Neural crest cell (in vitro differentiated cells): ENCODE measurements at regions not wholly inside any gene's neighbourhood (a gene's known extent, or its start where the extent isn't known, plus 50 kb on each side); places are given as distances from the start of the nearest gene placed in this dataset.

Experiments used
- DNase-seq: peaks from one replicate; pipeline ENCODE4 v3.0.0; 2021; ENCODE audit warnings: low read depth, mixed read lengths, low spot score
- H3K27ac Mint-ChIP-seq: one replicate; pipeline ENCODE4 v1.8.0; 2021; ENCODE audit warnings: mild to moderate bottlenecking, mixed read lengths; ENCODE audit not compliant: unreplicated experiment
- H3K27me3 Mint-ChIP-seq: 2 replicates; pipeline ENCODE4 v1.8.0; 2021; ENCODE audit warnings: low read depth, mild to moderate bottlenecking, mixed read lengths
- H3K36me3 Mint-ChIP-seq: 2 replicates; pipeline ENCODE4 v1.8.0; 2021; ENCODE audit warnings: low read depth, mild to moderate bottlenecking, mixed read lengths
- H3K4me1 Mint-ChIP-seq: 2 replicates; pipeline ENCODE4 v1.8.0; 2021; ENCODE audit warnings: mixed read lengths
- H3K4me3 Mint-ChIP-seq: one replicate; pipeline ENCODE4 v1.8.0; 2021; ENCODE audit warnings: mild to moderate bottlenecking, mixed read lengths
- H3K9me3 Mint-ChIP-seq: 2 replicates; pipeline ENCODE4 v1.8.0; 2021; ENCODE audit warnings: mixed read lengths
- TF ChIP-seq, protein P1 (sequence below): fragments of 200-600 bp; sonication (generic); conservative IDR thresholded peaks from 2 replicates; pipeline ENCODE4 v1.5.0; 2021; ENCODE audit warnings: antibody characterized with exemption, mild to moderate bottlenecking

DNA sequence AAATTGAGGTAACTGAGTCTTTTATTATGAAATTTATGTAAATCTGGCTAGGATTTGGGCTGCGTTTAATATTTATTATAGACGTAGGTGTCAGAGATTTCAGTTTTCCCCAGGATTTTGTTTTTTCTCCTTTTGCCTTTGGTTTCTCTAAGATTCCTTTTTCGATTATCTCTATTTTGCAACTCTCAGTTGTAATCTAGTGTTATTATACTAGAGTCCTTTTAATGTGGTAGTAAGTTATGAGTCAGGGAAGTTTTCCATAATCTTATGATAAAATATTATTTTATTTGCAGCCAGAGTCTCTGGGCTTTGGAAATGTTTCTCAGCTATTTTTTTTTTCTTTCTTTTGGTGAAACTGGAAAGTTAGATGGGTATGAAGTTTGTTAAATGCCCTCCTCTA lies 1043.8 kb downstream of the PLA2G4A start:
- Mint-ChIP-seq H3K9me3 (no peaks in the 10 kb centered on the region), H3K4me3 (no peak overlapping the region), H3K4me1 (no peaks in the 10 kb centered on the region), H3K36me3 (no peaks in the 10 kb centered on the region), H3K27me3 (no peaks in the 10 kb centered on the region), H3K27ac (no peak overlapping the region)
- TF ChIP-seq, protein P1, sequence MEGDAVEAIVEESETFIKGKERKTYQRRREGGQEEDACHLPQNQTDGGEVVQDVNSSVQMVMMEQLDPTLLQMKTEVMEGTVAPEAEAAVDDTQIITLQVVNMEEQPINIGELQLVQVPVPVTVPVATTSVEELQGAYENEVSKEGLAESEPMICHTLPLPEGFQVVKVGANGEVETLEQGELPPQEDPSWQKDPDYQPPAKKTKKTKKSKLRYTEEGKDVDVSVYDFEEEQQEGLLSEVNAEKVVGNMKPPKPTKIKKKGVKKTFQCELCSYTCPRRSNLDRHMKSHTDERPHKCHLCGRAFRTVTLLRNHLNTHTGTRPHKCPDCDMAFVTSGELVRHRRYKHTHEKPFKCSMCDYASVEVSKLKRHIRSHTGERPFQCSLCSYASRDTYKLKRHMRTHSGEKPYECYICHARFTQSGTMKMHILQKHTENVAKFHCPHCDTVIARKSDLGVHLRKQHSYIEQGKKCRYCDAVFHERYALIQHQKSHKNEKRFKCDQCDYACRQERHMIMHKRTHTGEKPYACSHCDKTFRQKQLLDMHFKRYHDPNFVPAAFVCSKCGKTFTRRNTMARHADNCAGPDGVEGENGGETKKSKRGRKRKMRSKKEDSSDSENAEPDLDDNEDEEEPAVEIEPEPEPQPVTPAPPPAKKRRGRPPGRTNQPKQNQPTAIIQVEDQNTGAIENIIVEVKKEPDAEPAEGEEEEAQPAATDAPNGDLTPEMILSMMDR = no peak
- no peak for DNase-seq

DNA sequence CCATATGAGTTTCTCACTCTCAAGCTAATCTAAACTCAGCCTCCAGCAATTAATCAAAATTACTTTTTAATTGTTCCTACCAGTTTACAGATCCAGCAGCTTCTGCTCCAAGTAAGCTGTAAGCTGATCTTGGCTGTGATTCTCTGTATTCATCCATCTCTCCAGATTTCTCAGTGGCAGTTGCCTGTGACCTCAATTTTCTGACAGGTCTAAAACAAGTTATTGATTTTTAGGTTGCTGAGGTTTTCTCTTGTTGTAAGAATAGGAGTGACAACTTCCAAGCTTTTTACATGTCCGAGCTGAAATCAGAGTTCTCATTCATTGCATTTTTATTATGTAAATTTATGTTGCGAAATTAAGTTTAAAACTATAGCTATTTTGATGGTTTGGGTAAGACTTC lies 1044.4 kb downstream of the PLA2G4A start:
- Mint-ChIP-seq H3K27me3 (no peaks in the 10 kb centered on the region), H3K36me3 (no peaks in the 10 kb centered on the region), H3K4me3 (no peak overlapping the region), H3K9me3 (no peaks in the 10 kb centered on the region), H3K27ac (no peak overlapping the region), H3K4me1 (no peaks in the 10 kb centered on the region)
- TF ChIP-seq, protein P1 = no peak
- DNase-seq = no peak

DNA sequence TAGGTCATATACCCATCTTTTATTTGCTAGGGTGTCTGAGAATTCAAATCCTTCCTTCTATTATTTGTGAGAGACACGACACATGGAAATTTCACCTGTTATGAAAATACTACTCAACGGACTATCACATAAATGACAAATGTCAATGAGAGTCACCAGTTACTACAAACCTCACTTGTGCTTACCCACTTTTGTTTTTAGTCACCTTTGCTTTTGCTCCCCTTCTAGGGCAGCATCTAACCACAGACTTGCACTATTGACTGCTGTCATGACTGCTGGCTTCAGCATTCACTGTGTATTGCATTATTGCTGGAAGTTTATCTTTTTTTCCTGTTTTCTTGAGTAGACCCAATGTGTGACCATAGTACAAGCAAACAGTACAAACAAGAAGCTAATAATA lies 1048.0 kb downstream of the PLA2G4A start:
- H3K4me1 Mint-ChIP-seq = peaks cover 5% of the 10 kb centered on the region
- no peak for DNase-seq
- H3K27me3 Mint-ChIP-seq = no peaks in the 10 kb centered on the region
- TF ChIP-seq, protein P1 = no peak
- no peak overlapping the region for H3K27ac Mint-ChIP-seq
- no peaks in the 10 kb centered on the region for H3K9me3 Mint-ChIP-seq
- H3K36me3 Mint-ChIP-seq = no peaks in the 10 kb centered on the region
- no peak overlapping the region for H3K4me3 Mint-ChIP-seq

DNA sequence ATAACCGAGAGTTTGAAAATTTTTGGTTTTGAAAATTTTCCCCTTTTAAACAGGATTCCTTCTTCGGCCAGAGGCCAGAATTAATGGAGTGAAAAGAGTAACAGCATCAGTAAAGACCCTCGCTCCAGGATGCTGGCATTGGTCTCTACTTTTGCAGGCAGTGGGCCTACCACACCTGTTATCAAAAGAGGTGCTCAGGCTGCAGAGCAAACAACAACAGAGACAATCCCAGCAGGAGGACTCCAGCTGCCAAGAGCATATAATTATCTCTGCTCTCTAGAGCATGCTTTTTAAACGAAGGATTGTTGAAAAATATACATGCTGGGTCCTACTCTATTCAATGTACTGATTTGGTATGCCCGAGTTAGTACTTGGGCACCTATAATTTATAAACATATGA lies 1048.5 kb downstream of the PLA2G4A start:
- Mint-ChIP-seq H3K27ac (no peak overlapping the region), H3K27me3 (no peaks in the 10 kb centered on the region), H3K4me3 (no peak overlapping the region), H3K9me3 (no peaks in the 10 kb centered on the region), H3K36me3 (no peaks in the 10 kb centered on the region), H3K4me1 (peaks cover 5% of the 10 kb centered on the region)
- TF ChIP-seq, protein P1 = no peak
- no peak for DNase-seq

DNA sequence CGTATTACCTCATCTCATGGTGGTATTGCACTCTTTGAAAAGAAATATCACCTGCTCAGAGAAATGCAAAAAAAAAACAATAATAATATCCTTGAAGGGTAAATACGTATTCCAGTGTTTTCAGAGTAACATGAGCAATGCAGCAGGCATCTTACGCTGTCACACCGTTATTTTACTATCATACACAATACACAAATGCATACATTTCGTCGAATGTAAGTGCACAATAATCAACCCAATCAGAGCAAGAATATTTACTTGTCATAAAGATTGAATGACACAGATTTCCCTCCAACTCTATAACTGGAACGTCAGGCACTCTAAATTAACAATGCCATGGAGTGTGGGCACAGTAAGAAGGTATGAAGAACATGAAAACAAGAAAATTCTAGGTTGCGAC lies 1050.1 kb downstream of the PLA2G4A start:
- TF ChIP-seq, protein P1 = no peak
- Mint-ChIP-seq H3K27ac (no peak overlapping the region), H3K4me3 (no peak overlapping the region), H3K36me3 (no peaks in the 10 kb centered on the region), H3K9me3 (no peaks in the 10 kb centered on the region), H3K4me1 (peaks cover 5% of the 10 kb centered on the region), H3K27me3 (no peaks in the 10 kb centered on the region)
- no peak for DNase-seq

DNA sequence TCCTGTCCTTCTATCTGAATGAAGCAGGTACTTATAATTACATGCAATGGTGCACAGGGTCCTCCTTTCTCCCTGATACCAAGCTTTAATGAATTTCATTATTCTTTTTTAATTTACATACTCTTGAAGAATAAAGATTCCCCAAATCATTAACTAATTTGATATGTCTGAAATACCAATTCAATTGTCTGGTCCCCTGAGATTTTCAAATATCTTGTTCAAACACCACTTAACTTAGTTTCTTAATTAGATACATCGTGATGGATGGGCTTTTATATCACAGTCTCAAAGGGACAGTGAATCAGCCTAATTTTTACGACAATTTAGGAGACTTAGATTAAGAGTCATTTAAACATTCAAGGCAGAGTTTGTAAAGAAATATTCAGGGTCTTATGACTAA lies 1054.6 kb downstream of the PLA2G4A start:
- DNase-seq = no peak
- TF ChIP-seq, protein P1 = no peak
- Mint-ChIP-seq H3K9me3 (no peaks in the 10 kb centered on the region), H3K27me3 (no peaks in the 10 kb centered on the region), H3K36me3 (no peaks in the 10 kb centered on the region), H3K4me3 (no peak overlapping the region), H3K27ac (no peak overlapping the region), H3K4me1 (peaks cover 5% of the 10 kb centered on the region)
